ENCODE measurements at regions not wholly inside any gene's neighbourhood (a gene's known extent, or its start where the extent isn't known, plus 50 kb on each side); places are given as distances from the start of the nearest gene placed in this dataset.

- Histone ChIP-seq H3K36me3 (ENCODE audit: control insufficient read depth, insufficient read depth, low read length) (no peaks in the 10 kb centered on the region), H3K27me3 (replicated peaks; ENCODE audit: control insufficient read depth, insufficient read depth, low read length) (no peaks in the 10 kb centered on the region), H3K4me3 (replicated peaks; ENCODE audit: low read depth, low read length) (no peak overlapping the region)
- TF ChIP-seq CTCF (IDR thresholded peaks at IDR 0.05; ENCODE audit: insufficient read depth, low read length, poor library complexity, severe bottlenecking), result no peak
- DNase-seq (ENCODE audit: extremely low read depth, insufficient read length), result no peak
These were observed 1232.7 kb downstream of the BRD1 start for GRCh38 chr22:48594757-48595510.

GRCh38 chr22:48594016-48594756 lies 1233.5 kb downstream of the BRD1 start:
- Histone ChIP-seq H3K4me3 (replicated peaks; ENCODE audit: low read depth, low read length) (no peak overlapping the region), H3K27me3 (replicated peaks; ENCODE audit: control insufficient read depth, insufficient read depth, low read length) (no peaks in the 10 kb centered on the region), H3K36me3 (ENCODE audit: control insufficient read depth, insufficient read depth, low read length) (no peaks in the 10 kb centered on the region)
- no peak for DNase-seq (ENCODE audit: extremely low read depth, insufficient read length)
- TF ChIP-seq CTCF (IDR thresholded peaks at IDR 0.05; ENCODE audit: insufficient read depth, low read length, poor library complexity, severe bottlenecking), result no peak

GRCh38 chr22:48593551-48593950 lies 1234.1 kb downstream of the BRD1 start:
- TF ChIP-seq CTCF (IDR thresholded peaks at IDR 0.05; ENCODE audit: insufficient read depth, low read length, poor library complexity, severe bottlenecking), result no peak
- DNase-seq (ENCODE audit: extremely low read depth, insufficient read length), result no peak
- no peak overlapping the region for H3K4me3 ChIP-seq (replicated peaks; ENCODE audit: low read depth, low read length)
- no peaks in the 10 kb centered on the region for H3K27me3 ChIP-seq (replicated peaks; ENCODE audit: control insufficient read depth, insufficient read depth, low read length)
- H3K36me3 ChIP-seq (ENCODE audit: control insufficient read depth, insufficient read depth, low read length), result no peaks in the 10 kb centered on the region

DNA sequence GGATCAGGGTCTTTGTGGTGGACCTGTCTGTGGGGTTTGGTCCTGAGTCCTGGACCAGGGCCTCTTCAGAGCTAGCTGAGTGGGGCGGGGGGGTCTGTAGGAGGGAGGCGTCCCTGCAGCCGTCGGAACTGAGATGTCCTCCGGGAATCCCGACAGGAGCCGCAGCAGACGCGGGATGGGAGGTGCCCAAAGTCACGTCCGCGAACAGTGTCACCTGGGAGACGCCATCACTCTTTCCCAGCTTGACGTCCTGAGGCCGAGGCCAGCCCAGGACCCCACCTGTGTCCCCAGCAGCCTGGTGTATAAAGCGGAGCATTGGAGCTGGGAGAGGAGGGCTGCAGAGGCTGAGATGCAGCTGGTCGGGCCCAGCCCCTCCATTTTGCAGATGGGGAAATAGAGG lies 1234.7 kb downstream of the BRD1 start:
- no peaks in the 10 kb centered on the region for H3K36me3 ChIP-seq (ENCODE audit: control insufficient read depth, insufficient read depth, low read length)
- no peak for TF ChIP-seq CTCF (IDR thresholded peaks at IDR 0.05; ENCODE audit: insufficient read depth, low read length, poor library complexity, severe bottlenecking)
- H3K27me3 ChIP-seq (replicated peaks; ENCODE audit: control insufficient read depth, insufficient read depth, low read length), result no peaks in the 10 kb centered on the region
- no peak for DNase-seq (ENCODE audit: extremely low read depth, insufficient read length)
- no peak overlapping the region for H3K4me3 ChIP-seq (replicated peaks; ENCODE audit: low read depth, low read length)

DNA sequence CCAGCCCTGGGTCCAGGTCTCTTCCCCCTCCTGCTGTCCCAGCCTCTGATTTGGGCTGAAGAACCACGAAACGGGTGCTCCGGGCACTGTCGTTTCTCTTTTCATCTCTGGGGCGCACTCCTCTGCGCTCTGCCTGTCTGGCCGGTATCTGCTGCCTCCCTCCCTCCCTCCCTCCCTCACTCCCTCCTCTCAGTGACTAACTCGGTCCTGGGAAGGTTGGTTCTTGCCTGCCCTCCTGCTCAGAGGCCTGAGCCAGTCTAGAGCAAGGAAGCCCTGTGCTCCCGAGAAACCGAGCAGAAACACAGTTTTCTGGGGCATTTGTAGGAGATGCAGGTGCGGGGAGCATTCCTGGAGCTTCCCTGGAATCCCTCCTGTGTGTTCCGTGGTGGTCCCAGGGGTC lies 1235.2 kb downstream of the BRD1 start:
- DNase-seq (ENCODE audit: extremely low read depth, insufficient read length), result no peak
- no peaks in the 10 kb centered on the region for H3K36me3 ChIP-seq (ENCODE audit: control insufficient read depth, insufficient read depth, low read length)
- H3K4me3 ChIP-seq (replicated peaks; ENCODE audit: low read depth, low read length), result no peak overlapping the region
- no peaks in the 10 kb centered on the region for H3K27me3 ChIP-seq (replicated peaks; ENCODE audit: control insufficient read depth, insufficient read depth, low read length)
- TF ChIP-seq CTCF (IDR thresholded peaks at IDR 0.05; ENCODE audit: insufficient read depth, low read length, poor library complexity, severe bottlenecking), result no peak
